ENCODE measurements at regions not wholly inside any gene's neighbourhood (a gene's known extent, or its start where the extent isn't known, plus 50 kb on each side); places are given as distances from the start of the nearest gene placed in this dataset.

DNA sequence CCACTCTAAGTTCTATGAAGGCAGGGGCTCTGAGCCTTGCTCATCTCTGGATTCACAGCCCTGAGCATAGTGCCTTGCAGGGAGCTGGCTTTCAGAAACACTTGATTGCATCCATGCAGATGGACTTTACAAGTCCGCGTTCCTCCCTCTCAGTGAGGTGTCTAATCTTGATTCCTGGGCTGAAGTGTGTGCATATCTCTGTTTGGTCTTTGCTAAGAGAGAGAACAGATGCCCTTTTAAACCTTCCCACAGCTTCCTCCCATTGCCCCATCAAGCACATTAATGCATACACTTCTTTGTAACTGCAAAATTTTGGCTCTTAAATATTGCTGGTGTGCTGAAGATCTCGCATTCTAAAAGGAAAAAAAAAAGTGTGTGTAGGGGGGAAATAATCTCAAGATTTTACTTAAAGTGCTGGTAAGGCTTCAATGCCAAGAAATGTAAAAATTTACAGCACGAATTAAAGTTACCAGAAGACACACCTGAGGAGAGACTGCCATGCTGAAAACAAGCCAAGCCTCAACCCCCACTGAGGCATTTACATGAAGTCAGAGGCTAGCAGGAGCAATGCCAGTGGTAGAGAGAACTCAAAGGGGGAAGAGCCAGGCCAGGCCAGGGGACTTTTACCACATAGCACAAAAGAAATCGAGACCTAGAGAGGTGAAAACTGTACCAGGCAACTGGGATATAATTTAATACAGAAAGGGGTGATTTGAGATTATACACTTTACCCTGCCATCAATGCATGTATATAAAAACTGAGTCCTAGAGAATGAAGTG is 492.1 kb downstream of the SOX6 start:
- TF ChIP-seq, protein P1, sequence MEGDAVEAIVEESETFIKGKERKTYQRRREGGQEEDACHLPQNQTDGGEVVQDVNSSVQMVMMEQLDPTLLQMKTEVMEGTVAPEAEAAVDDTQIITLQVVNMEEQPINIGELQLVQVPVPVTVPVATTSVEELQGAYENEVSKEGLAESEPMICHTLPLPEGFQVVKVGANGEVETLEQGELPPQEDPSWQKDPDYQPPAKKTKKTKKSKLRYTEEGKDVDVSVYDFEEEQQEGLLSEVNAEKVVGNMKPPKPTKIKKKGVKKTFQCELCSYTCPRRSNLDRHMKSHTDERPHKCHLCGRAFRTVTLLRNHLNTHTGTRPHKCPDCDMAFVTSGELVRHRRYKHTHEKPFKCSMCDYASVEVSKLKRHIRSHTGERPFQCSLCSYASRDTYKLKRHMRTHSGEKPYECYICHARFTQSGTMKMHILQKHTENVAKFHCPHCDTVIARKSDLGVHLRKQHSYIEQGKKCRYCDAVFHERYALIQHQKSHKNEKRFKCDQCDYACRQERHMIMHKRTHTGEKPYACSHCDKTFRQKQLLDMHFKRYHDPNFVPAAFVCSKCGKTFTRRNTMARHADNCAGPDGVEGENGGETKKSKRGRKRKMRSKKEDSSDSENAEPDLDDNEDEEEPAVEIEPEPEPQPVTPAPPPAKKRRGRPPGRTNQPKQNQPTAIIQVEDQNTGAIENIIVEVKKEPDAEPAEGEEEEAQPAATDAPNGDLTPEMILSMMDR (conservative IDR thresholded peaks at IDR 0.05; ENCODE audit: low read depth): no peak
- ChIA-PET POLR2A (ENCODE audit: low non-redundant PET) (no interaction called here), CTCF (interaction anchor here (0.5 to 0.7 kb wide), 4 partner anchors 214 to 750 kb away, joined by 3 read pairs; no protein-coding TSS in a partner anchor)
- H3K27ac ChIP-seq: peak overlapping the region; percentile 78; the same call in 1 of the 2 replicates
- DNase-seq (ENCODE audit: low spot score): no peak

DNA sequence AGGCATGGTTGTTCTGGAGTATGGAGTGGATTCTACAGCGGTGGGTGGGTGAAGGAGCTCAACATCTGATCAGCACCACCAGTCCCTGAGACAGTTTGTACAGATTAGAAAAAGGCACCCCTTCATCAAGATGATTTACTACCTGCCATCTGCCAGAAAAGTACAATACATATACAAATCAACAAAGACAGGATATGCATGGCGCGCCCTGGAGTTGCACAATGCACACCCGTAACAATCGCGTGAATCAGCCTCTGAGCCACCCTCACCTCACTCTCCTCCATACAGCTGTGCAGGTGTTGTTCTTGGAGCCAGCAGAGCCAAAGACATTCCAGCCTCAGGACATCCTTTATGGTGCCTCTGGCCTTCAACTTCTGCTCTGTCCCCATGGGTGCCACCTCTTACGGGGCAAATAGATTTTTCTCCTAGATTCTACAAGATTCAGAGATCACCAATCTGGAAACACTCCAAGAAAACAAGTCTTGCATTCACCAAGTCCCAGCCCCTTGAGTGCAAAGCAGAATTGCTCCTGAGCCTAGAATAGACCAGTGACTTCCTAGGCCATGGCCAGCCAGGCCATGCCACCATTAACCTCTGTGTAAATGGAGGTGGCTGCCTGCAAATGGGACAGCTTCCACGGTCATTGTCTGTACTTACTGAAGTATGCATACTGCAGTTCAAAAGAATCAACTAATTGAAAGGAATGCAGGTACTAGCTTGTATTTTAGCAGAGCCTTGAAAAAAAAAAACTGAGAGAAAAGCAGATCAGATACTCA is 490.9 kb downstream of the SOX6 start:
- TF ChIP-seq, protein P1 (conservative IDR thresholded peaks at IDR 0.05; ENCODE audit: low read depth): no peak
- DNase-seq (ENCODE audit: low spot score): peak; percentile 74
- CTCF ChIA-PET: interaction anchor here (0.5 to 0.7 kb wide), 3 partner anchors 215 to 749 kb away, joined by 3 read pairs; no protein-coding TSS in a partner anchor
- H3K27ac ChIP-seq: peak overlapping the region; percentile 78
- POLR2A ChIA-PET (ENCODE audit: low non-redundant PET): no interaction called here

DNA sequence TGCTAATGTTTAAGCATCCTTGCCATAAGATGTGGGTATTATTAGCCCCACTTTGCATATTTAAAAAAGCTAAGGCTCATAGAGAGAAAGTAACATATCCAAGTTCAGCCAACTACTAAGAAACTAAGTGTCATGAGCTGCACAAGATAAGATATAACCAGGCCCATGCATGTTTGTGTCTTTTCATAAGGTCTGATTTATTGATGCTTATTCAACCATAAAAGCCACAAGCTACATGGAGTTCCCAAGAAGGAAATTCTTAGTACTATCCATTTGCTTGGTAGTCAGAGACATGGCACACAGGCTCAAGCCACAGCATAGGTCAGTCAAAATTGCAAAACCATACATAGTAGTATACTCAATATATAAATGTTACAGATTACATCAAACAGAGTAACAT is 488.5 kb downstream of the SOX6 start:
- ChIA-PET POLR2A (ENCODE audit: low non-redundant PET) (no interaction called here), CTCF (no interaction called here)
- TF ChIP-seq, protein P1 (conservative IDR thresholded peaks at IDR 0.05; ENCODE audit: low read depth): no peak
- no peak for DNase-seq (ENCODE audit: low spot score)
- H3K27ac ChIP-seq: no peak overlapping the region

DNA sequence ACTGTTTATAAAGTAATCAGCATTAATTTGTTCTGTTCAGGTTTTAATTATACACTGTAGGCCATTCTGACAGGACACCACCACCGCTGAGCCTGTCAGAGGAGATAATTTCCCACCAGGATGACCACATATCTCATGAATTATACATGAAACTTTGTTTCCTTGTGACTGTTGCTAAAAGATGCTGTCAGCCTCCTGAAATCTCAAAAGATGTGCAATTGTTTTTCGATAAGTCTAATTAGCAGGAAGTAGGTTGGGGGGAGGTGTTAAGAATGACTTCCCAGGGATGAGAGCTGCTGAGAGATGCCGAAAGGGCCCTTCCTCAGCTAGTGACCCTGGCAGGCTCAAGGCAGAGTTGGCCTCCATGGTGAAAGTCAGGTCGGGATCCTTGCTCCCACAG is 485.4 kb downstream of the SOX6 start:
- POLR2A ChIA-PET (ENCODE audit: low non-redundant PET): no interaction called here
- TF ChIP-seq, protein P1 (conservative IDR thresholded peaks at IDR 0.05; ENCODE audit: low read depth): no peak
- no peak overlapping the region for H3K27ac ChIP-seq

DNA sequence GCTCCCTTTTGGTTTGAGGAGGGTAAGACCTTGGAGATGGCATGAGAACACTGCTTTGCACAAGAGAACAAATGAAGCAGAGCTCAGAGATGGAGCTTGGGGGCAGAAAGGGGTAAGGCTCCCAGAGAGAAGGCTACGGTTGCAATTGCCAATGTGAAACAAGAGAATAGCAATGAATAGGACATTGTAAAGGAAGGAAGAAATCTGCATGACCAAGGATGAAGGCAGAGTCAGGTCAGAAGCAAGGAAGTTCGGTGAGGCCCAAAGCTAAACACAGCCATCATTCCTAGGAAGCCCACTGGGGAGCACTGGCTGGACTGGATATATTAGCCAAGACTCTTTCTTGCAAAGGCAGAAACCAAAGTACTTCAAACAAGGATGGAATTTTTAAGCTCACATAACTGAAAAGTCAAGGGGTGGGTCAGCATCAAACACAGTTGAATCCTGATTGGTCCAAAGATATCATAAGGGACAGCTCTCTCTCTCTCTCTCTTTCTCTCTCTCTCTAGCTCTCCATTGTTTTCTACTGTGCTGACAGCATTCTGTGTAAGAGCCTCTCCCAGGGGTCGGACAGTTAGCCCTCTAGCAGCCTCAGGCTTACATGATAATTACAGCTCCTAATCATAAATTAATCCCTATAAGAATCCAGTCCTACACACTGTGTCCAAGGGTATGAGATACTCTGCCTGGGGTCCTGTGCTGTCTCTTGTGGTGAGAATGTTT is 484.3 kb downstream of the SOX6 start:
- CTCF ChIA-PET: interaction anchor here (0.6 to 1.0 kb wide), 2 partner anchors 53 to 761 kb away, joined by 3 read pairs; no protein-coding TSS in a partner anchor
- POLR2A ChIA-PET (ENCODE audit: low non-redundant PET): no interaction called here
- H3K27ac ChIP-seq: no peak overlapping the region
- TF ChIP-seq, protein P1 (conservative IDR thresholded peaks at IDR 0.05; ENCODE audit: low read depth): no peak
- no peak for DNase-seq (ENCODE audit: low spot score)

More for the DNA sequence above, 485.4 kb downstream of the SOX6 start:
- no peak for DNase-seq (ENCODE audit: low spot score)
- CTCF ChIA-PET: no interaction called here

DNA sequence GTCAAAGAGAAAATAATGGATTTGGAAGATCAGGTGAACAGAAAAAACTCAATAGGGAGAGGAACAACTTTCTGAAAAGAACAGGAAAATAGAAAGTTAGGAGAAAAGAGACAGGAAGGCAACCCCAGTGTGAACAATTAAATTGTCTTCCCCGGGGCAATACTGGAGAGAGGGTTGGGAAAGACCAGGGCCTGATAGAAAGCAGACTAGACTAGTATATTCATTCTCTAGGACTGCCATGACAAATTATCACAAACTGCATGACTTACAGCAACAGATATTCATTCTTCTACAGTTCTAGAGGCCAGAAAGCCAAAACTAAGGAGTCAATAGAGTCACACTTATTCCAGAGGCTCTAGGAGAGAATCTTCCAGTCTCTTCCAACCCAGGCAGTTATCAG is 482.8 kb downstream of the SOX6 start:
- POLR2A ChIA-PET (ENCODE audit: low non-redundant PET): no interaction called here
- DNase-seq (ENCODE audit: low spot score): no peak
- TF ChIP-seq, protein P1 (conservative IDR thresholded peaks at IDR 0.05; ENCODE audit: low read depth): no peak
- CTCF ChIA-PET: no interaction called here
- H3K27ac ChIP-seq: no peak overlapping the region

All from RWPE1 (cell line).